Dermis microvascular lymphatic vessel endothelial cell (primary cell): ENCODE measurements at regions not wholly inside any gene's neighbourhood (a gene's known extent, or its start where the extent isn't known, plus 50 kb on each side); places are given as distances from the start of the nearest gene placed in this dataset.
"Not testable (repeated sequence)": the region's sequence is repeated elsewhere in the genome, so short reads cannot be mapped to it uniquely, and the experiment has no call there.

ENCODE experiments used
- DNase-seq, 2 donors: peaks; one replicate each; pipeline versions ENCODE4 v3.0.0 to v3.0.0-alpha.2; 2010; ENCODE audit warnings: low read depth in 2 of 2

GRCh38 chr3:4071481-4072184 is 231.5 kb upstream of the SETMAR start:
- no peak for DNase-seq

- not testable (repeated sequence) for DNase-seq
These were observed 225.9 kb upstream of the SETMAR start for GRCh38 chr3:4077278-4077677.

- no peak for DNase-seq
These were observed 225.2 kb upstream of the SETMAR start for GRCh38 chr3:4077950-4078349.

- no peak for DNase-seq
These were observed 224.3 kb upstream of the SETMAR start for GRCh38 chr3:4078903-4079302.

- no peak for DNase-seq
These were observed 223.6 kb upstream of the SETMAR start for GRCh38 chr3:4079339-4080195.

GRCh38 chr3:4083225-4084015 is 219.7 kb upstream of the SETMAR start:
- no peak for DNase-seq

- no peak for DNase-seq
These were observed 218.9 kb upstream of the SETMAR start for GRCh38 chr3:4084271-4084670.

- not testable (repeated sequence) for DNase-seq
These were observed 216.5 kb upstream of the SETMAR start for GRCh38 chr3:4086662-4087061.

GRCh38 chr3:4091786-4092185 is 211.4 kb upstream of the SETMAR start:
- no peak for DNase-seq

- no peak for DNase-seq
These were observed 205.4 kb upstream of the SETMAR start for GRCh38 chr3:4097801-4098200.

- DNase-seq = no peak
These were observed 203.6 kb upstream of the SETMAR start for GRCh38 chr3:4099607-4100006.

- DNase-seq = no peak
These were observed 195.7 kb upstream of the SETMAR start for GRCh38 chr3:4107430-4107829.

GRCh38 chr3:4113811-4114522 is 189.2 kb upstream of the SETMAR start:
- DNase-seq = no peak

- DNase-seq = no peak
These were observed 184.1 kb upstream of the SETMAR start for GRCh38 chr3:4119119-4119518.

GRCh38 chr3:4125576-4125975 is 177.6 kb upstream of the SETMAR start:
- DNase-seq = no peak

- DNase-seq = no peak
These were observed 164.9 kb upstream of the SETMAR start for GRCh38 chr3:4138150-4138785.

- DNase-seq = no peak
These were observed 164.3 kb upstream of the SETMAR start for GRCh38 chr3:4138786-4139431.

- DNase-seq = no peak
These were observed 163.6 kb upstream of the SETMAR start for GRCh38 chr3:4139462-4140140.

GRCh38 chr3:4140921-4141320 is 162.2 kb upstream of the SETMAR start:
- DNase-seq = no peak

- DNase-seq = no peak
These were observed 155.5 kb upstream of the SETMAR start for GRCh38 chr3:4147556-4148118.
